Upper lobe of left lung (tissue), 4 donors: ENCODE measurements at regions not wholly inside any gene's neighbourhood (a gene's known extent, or its start where the extent isn't known, plus 50 kb on each side); places are given as distances from the start of the nearest gene placed in this dataset.
"Not testable (repeated sequence)": the region's sequence is repeated elsewhere in the genome, so short reads cannot be mapped to it uniquely, and the experiment has no call there.

Experiments
- EP300 ChIP-seq, 4 donors: sonication (generic); formaldehyde crosslinking; IDR thresholded peaks; one replicate each; pipeline ENCODE4 v1.5.1; 2017; ENCODE audit warnings: antibody characterized with exemption in 4 of 4, control low read depth in 2 of 4
- POLR2A ChIP-seq, 4 donors: fragments of 450-650 bp; IDR thresholded peaks; one replicate each; pipeline ENCODE4 v1.5.1; 2016 to 2017; ENCODE audit warnings: antibody characterized with exemption in 4 of 4, mild to moderate bottlenecking in 2 of 4
- POLR2AphosphoS5 ChIP-seq, 2 donors: sonication (generic); formaldehyde crosslinking; IDR thresholded peaks; one replicate each; pipeline ENCODE4 v1.5.1; 2017; ENCODE audit warnings: antibody characterized with exemption in 2 of 2
- TF ChIP-seq, protein P1 (sequence below), 6 experiments: fragments of 450-650 bp in 4 of 6; fragments of 200-600 bp in 2 of 6; sonication (generic) in 2 of 6; IDR thresholded peaks; one replicate each; pipeline ENCODE4 v1.5.1; 2016 to 2019; ENCODE audit warnings: antibody characterized with exemption in 6 of 6

DNA sequence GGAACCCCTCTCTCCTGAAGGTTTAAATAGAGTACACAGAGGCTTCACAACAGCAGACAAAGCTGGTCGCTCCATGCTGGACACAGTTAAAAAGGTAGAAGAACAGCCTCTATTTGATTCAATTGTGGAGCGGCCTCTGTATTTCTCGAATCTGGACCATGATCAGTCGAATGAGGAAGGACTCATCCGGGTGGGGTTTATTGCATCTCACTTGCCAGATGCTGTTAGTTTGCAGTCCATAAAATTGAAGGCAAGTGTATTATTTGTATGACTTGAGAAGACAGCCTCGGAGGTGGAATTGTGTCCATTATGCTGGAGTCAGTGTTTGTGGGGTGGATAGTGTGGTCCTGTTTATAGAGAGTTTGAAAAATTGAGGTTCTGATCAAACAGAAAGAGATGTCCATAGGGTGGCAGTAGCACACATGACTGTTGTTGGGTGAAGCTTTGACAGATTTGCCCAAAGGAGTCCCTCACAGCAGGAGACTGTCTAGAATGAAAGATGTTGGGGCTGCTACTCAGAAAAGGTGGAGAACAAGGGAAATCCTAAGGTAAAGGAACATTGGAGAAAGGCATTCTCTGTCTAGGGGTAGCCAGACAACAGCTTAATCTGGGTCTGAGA is 545.5 kb downstream of the RPIA start:
- TF ChIP-seq, protein P1, sequence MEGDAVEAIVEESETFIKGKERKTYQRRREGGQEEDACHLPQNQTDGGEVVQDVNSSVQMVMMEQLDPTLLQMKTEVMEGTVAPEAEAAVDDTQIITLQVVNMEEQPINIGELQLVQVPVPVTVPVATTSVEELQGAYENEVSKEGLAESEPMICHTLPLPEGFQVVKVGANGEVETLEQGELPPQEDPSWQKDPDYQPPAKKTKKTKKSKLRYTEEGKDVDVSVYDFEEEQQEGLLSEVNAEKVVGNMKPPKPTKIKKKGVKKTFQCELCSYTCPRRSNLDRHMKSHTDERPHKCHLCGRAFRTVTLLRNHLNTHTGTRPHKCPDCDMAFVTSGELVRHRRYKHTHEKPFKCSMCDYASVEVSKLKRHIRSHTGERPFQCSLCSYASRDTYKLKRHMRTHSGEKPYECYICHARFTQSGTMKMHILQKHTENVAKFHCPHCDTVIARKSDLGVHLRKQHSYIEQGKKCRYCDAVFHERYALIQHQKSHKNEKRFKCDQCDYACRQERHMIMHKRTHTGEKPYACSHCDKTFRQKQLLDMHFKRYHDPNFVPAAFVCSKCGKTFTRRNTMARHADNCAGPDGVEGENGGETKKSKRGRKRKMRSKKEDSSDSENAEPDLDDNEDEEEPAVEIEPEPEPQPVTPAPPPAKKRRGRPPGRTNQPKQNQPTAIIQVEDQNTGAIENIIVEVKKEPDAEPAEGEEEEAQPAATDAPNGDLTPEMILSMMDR (IDR thresholded peaks at IDR 0.05) = not testable (repeated sequence)
- not testable (repeated sequence) for TF ChIP-seq EP300, POLR2AphosphoS5, POLR2A (IDR thresholded peaks at IDR 0.05)
